GM19467 (cell line): ENCODE measurements at regions not wholly inside any gene's neighbourhood (a gene's known extent, or its start where the extent isn't known, plus 50 kb on each side); places are given as distances from the start of the nearest gene placed in this dataset.
"Not testable (repeated sequence)": the region's sequence is repeated elsewhere in the genome, so short reads cannot be mapped to it uniquely, and the experiment has no call there.

ENCODE experiments used
- ATAC-seq: cut with Tn5 transposase; IDR thresholded peaks from one replicate; pipeline ENCODE4 v1.9.1; 2021; ENCODE audit warnings: mild to moderate bottlenecking, moderate library complexity; ENCODE audit not compliant: unreplicated experiment

DNA sequence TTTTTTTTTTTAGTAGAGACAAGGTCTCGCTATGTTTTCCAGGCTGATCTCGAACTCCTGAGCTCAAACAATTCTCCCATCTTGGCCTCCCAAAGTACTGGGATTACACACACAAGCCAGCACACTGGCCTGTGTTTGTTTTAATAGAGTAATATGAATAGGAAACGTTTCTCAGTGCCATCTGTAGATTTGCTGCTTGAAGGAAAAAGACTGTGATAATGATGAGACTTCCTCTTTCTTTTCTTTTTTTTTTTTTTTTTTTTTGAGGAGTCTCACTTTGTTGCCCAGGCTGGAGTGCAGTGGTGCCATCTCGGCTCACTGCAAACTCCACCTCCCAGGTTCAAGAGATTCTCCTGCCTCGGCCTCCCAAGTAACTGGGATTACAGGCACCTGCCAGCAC, 74.7 kb upstream of the ATL2 start:
- ATAC-seq: not testable (repeated sequence)

DNA sequence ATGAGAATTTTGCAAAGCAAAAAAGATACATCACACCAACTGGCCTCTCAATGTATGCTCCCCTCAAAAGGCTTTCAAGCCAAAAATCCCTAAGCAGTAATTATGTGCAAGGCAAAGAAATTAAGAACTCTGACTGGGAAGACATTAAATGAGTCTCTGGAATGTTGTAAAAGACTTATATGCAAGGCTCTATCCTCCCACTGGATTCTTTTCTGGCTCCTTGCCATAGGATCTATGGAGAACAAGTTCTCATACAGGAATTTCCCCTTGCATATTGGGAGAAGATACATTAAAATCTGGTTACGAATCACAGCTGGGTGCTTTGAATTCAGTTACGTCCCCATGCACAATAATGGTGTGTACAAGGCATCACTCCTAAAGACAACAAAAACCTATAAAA, 73.4 kb upstream of the ATL2 start:
- no peak for ATAC-seq

DNA sequence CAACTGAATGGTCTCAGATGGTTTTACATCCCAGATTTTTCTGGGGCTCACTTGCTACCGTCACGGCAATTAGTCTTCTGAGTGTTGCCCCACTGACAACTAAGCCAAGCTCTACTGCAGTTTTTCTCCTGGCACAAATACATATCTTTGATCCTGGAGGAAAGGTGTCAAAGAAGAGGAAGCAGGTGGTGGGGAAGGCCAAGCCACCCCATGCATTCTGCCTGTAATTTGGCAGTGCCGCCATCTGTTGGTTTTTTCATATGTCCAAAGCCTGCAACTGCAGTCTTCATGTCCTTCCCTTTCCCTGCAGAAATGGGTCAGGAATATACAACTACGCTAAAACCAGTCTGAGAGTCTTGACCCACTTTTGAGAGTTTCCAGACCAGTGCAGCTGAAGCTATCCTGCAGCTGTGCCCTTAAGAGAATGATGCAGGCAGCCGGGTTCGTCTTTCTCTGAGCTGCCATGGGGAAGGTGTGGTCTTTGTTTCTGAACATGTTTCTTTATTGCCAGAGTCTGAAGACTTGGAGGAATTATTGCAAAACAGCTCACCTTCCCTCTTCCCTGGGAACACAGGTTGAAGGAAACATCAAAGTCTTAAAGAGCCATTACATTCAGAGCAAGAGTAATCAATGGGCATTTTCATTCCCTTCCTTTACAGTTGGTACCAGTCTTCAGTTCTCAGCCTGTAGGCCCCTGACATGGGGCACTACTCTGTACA, 71.8 kb upstream of the ATL2 start:
- no peak for ATAC-seq

DNA sequence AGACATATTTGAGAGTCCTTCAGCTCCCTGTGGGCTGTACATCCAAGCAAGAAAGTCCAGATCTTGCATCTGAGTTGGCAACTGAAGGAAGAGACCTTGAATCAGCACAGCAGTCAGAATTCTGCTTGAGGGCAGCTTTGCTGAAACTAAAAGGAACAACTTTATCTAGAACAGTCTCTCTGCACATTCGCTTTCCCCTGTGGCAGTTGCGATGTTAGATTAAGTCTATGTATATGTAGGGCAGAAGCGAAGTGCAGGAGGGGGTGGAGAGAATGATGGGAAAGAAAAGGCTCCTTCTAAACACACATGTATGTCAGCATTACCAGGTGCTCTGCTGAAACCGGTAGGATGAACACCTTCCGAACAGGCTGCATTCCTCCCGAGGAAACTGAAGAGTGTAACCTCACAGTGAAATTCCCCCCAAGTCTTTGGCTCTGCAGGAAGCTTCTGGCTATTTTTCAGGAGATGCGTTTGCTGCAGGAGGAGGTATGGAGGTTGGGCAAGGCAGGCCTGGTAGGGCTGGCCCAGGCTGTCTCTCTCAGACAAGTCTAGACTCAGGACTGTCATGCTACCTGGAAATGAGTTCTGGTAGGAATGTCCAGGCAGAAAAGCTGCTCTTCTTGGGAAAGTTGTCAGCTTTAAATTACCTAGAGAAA, 70.0 kb upstream of the ATL2 start:
- no peak for ATAC-seq

DNA sequence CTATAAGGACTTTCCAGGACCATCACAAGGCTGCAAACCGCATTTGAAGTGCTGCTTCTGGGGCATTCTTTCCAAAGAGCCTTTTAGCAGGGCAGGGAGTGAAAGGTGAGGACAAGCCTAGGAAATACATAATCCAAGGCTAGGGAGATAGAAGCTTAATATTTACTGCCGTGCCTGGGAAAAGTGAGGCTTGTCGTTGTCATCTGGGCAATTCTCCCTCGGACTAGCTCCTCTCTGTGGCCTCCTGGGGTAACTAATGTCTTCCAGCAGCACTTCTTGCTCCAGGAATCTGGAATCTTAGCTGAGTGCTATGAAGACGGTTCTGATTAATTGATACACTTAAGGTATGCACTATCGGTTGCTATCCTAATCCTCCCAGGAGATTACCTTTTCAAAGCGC, 69.3 kb upstream of the ATL2 start:
- no peak for ATAC-seq

DNA sequence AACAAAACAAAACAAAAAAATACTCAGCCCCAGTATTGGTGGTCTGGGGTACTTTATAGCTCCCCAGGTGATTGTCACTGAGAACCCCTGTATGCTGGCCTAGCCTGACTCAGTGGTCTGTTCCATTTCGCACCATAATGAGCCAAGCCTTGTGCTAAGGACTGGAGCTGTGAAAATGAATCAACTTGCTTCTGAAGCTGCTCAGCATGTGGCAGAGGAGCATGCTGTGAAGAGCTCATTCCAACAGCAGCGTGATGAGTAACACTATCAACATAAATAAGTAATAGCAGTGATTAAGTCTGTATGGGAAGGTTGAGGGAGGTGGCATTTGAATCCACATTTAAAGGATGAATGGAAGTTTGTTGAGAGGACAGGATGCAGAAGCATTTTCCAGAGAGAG, 67.2 kb upstream of the ATL2 start:
- no peak for ATAC-seq

DNA sequence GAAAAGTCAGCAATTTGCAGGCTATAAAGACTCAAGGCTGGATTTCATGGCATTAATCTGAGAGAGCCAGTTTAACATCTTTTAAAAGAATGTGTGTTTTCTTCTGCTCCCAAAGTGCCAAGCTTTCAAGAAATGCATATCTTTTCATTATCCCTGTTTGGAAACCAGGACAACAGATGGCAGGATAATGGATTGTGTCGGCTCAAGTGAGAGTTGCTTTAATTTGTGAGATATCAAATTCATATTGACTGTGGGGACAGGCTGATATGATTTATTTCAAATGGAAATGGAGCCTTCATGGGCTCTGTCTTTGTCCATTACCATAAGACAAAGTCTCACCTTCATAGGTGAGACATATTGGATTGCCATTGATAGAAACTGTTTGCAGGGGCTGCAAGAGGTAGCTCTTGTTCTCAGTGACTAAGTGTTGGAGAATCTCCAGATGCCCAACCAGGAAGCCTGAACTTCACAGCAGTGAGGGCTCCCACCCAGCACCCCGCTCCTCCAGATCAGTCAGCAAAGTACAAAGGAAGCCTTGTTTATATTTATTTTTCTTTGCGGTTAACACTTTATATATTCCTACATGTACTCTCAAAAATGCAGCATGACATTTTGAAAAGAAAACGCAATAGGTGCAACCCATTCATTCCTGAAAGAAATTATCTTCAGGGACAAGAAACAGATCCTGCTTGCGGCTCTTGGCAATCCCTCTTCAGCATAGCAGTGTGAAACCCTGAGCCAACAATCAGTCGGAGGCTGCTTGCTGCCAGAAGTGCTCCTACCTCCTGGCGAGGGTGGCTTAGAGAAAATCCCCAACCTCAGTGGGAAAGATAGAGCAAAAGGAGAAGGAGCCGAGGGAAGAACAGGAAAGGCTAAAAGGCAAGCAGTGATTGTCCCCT, 65.8 kb upstream of the ATL2 start:
- no peak for ATAC-seq

DNA sequence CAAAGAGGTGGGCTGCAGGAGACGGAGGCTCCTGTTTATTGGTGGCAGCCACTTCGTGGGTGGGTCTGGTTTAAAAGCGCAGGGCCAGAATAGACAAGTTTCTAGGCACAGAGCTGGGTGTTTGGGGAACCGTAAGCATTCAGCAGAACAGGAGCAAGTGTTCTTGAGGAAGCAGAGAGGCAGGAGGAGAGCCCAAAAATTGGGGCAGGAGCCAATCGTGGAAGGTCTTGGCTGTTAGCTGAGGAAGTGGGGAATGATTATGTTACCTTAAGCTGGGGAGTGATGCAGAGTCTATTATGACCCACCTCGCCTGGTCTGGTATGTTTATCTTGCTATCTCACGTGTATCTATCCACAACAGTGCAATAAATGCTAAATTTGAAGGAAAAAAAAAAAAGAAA, 64.3 kb upstream of the ATL2 start:
- ATAC-seq: no peak

DNA sequence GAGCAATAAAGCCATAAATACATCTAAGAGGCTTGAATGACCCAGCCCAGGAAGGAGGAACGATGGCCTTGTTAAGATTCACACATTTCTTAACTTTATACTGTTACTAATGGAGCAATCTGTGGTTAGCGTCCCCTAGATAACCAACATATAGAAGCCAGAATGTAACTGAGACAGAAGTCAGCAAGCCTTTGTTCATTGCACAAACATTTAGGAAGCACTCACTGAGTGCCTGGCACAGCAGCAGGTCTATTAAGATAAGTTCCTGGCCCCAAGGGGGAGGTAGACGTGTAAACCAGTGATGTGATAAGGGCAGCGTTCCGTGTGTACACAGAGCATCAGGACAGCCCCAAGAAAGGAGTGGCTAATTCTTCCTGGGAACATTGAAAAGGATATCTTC, 63.6 kb upstream of the ATL2 start:
- ATAC-seq: no peak

DNA sequence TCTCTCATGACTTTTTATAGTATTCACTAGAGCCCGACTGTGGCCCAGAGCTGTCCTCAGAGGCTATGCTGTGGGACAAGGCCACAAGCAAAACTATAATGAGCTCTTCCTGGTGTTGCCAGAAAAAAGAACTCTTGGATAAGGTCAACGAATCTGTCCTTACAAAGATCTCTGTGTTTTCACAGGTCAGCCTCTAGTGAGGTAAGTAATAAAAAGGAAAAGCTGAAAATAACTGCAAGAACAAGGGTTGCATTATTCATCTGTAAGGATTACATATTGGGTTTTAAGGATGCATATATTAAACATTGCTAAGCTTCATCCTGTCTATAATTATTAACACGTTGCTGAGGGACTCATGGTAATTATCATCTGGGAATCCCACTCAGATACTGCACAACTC, 62.8 kb upstream of the ATL2 start:
- no peak for ATAC-seq

DNA sequence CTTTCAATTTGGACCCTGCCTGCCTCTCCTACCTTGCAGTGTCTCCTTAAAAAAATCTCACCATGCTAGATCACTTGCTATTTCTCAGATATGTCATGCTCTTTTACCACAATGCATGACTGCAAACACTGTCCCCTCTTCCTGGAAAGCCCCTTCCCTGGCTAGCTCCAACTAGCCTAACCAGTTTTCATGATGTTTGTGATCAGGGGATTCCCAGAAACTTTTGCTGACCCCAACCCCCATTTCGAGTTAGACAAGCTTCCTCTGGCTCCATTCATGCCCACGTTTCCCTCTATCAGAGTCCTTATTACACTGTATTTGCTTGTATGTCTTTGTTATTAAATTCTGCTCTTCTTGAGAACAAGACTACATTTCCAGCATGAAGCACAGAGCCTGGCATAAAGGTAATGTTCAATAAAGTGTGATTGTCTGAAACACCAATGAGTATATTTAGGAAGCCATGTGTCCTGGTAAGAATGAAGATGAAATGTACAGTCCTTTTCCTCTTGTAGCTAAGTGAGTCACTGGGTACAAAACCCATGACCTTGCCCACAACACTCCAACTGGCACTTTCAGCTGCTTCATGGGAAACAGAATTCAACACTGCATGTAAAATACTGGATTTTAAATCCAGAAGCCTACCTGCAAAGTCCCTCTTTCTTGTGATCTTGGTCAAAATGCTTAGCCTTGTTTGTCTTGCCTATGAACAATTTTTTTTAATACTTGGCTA, 62.0 kb upstream of the ATL2 start:
- no peak for ATAC-seq

DNA sequence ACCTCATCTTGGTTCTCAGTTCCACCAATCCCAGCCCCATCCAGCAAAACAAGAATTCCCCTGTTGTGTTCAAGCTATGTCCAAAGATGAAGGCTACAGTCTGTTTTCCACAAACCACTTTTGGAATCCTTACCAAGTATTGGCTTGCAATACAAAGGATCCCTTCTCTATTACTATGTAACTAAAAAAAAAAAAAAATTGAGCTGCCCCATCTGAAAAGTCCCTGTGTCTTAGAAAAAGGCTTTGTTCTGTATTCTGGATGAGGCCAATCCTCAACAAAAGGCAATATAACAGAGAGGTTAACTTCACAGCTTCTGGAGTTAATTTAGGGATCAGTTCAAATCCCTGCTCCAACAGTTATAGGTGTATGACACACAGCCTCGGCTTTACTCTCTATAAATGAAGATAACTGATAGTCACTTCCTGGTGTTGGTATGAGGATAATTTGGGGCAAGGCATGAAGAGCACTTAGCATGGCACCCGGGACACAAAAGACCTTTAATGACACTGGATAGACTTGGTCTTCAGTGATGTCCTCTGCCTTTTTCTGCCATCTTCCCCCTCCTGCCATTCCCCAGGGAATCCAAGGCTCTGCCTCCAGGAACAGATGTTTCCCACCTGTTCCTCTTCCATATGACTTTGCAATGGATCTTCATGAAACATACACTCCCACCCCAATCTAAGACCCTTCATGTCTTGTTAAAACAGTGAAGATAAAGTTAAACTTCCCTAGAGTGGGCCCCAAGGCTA, 61.2 kb upstream of the ATL2 start:
- ATAC-seq: no peak

DNA sequence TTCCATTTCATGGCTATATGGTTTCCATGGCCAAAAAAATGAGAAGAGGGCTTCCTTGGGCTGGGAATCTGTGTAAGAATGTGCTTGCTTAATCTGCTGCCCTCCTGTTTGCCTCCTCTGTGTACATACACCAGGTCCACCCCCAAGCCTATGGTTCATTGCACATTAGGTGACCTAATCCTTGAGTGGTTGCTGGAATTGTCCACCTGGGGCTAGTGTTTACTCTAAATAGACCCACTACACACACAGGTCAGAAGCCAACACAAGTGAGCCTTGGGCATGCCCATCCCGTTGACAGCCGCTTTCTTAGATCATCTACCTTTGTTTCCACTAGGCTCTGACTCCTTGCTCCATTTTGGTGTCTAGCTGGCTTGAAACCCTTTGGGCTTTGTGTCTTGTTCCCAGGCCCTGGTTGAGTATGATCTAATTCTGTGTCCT, 59.2 kb upstream of the ATL2 start:
- ATAC-seq: no peak

DNA sequence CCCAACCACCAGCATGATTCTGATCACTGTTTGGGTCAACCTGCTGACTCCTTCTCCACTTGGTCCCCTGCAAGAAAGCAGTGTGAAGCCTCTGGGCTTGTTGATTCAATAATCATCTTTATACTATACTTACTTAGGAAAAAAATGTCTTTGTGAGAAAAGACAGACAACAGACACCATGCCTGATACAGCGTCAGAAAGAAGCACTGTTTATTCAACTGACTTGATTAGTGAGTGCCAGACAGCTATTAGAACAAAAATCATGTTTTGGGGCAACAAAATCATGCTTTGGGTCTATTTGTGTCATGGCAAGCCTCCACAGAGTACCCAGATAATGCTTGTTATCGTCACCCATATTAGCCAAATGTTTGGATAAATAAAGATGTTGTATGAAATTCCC, 58.7 kb upstream of the ATL2 start:
- ATAC-seq: no peak

DNA sequence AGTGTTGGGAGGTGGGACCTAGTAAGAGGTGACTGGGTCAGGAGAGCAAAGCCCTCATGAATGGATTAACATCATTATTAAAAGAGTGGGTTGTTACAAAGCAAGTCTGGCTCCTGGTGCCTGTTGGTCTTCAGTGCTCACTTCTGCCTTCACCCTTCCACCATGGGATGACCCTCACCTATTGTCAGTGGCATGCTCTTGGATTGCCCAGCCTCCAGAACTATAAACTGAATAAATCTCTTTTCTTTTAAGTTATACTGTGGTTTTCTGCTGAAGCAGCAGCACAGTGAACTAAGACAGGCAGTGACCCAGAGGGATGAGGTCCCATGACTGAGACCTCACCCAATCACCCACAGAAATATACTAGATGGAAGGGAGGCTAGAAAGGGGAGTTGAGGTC, 57.5 kb upstream of the ATL2 start:
- ATAC-seq: no peak

DNA sequence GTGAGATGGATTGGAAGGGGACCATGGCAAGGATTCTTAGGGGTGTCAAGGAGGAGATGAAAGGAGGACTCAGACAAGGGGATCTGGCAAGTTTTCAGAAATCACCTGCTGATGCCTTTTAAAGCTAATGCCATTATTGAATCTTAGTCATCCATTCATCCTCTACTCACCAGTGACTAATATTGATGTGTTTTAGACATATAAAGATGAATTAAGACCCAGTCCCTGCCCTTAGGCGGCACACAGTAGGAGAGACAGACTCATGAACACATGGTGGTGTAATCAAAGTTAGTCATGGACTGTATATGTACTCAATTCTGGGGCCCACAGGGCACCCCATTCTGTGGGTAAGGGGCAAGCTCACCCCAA, 56.5 kb upstream of the ATL2 start:
- ATAC-seq: no peak

DNA sequence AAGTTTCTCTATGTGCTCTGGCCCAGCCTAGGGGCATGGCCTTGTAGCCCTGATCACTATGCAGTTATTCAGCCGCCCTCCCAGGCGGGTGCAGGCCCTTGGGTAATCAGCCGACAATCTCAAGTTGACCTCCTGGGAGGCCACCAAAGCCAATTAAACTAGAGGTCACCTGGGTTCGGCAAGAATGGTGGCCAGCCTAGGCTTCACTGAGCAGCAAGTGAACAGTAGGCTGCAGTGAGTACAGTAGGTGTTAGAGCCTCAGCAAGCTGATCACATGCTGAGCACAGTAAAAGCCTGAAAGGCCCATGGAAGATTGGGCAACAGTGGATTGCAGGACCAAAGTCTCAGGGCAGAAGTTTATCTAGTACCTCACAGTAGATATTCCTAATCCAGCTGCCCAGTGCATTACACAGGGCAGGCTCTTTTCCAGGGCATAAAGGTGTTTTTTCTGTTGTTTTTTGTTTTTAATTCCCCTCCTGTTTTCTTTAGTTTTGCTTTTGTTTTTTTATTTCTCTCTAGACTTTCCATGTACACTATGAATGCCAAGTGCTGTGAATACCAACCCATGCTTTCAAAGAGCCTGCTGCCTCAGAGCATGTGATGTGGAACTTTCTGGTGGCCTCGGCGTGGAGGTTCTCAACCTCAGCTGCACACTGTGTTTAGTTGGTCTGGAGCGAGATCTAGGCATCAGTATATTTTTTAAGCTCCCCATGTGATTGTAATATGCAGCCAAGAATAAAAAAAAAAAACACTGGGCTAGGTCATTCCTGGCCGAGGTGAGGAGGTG, 55.9 kb upstream of the ATL2 start:
- no peak for ATAC-seq

DNA sequence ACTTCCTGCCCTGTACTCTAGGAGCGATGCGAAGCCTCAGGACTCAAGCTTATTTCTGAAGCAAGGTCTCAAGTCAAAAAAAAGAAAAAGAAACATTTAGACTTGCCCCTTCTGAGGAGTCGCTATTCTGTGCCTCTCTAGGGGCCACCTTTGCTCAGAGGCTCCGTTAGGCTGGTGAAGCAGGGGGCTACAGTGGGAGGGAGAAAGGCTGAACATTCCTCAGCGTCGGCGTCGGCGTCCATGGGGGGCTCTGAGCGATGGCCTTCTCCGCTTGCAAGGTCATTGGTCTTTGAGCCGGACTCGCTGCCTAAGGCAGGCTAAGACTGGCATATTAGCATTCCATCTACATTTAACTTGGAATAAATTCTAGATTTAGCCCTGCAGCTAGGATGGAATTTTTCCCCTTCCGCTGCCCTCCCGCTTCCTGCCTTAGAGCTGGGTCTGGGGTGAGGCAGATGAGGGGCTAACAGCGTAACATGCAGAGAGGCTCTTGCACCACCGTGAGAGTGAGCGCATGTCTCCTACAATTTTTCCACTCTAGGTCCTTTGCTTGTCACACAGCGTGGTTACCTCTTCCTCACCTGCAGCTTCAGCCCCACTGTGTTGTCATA, 53.6 kb upstream of the ATL2 start:
- no peak for ATAC-seq

DNA sequence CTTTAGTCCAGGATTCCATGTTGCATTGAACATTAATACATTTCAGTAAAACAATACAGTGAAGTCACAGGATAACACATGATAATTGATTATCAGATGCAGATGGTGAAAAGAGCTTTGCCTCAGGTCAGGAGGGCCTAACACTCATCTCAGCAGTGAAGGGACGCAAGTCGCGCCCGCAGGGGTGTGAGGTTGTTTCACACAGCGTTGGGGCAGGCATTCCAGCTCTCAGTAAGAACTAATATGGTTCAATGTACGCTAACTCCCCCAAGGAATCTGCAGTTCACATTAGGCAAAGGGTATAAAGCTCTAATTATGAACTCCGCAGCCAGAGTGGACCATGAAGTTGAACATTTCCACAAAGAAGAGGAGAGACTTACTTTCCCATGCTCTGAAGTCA, 53.1 kb upstream of the ATL2 start:
- ATAC-seq: no peak
